ENCODE measurements at regions not wholly inside any gene's neighbourhood (a gene's known extent, or its start where the extent isn't known, plus 50 kb on each side); places are given as distances from the start of the nearest gene placed in this dataset.

- DNase-seq (ENCODE audit: low spot score) = no peak
These were observed 490.1 kb upstream of the CD180 start for GRCh38 chr5:67686746-67687145.

- DNase-seq (ENCODE audit: low spot score) = no peak
These were observed 485.1 kb upstream of the CD180 start for GRCh38 chr5:67681703-67682102.

GRCh38 chr5:67680099-67680498 lies 483.5 kb upstream of the CD180 start:
- no peak for DNase-seq (ENCODE audit: low spot score)

GRCh38 chr5:67679184-67679841 lies 482.7 kb upstream of the CD180 start:
- DNase-seq (ENCODE audit: low spot score) = no peak

GRCh38 chr5:67678594-67678993 lies 482.0 kb upstream of the CD180 start:
- no peak for DNase-seq (ENCODE audit: low spot score)

- no peak for DNase-seq (ENCODE audit: low spot score)
These were observed 480.9 kb upstream of the CD180 start for GRCh38 chr5:67677422-67677970.

- DNase-seq (ENCODE audit: low spot score) = no peak
These were observed 480.3 kb upstream of the CD180 start for GRCh38 chr5:67676863-67677262.

- DNase-seq (ENCODE audit: low spot score) = no peak
These were observed 477.6 kb upstream of the CD180 start for GRCh38 chr5:67674159-67674655.

GRCh38 chr5:67673618-67674017 lies 477.0 kb upstream of the CD180 start:
- no peak for DNase-seq (ENCODE audit: low spot score)

- no peak for DNase-seq (ENCODE audit: low spot score)
These were observed 476.6 kb upstream of the CD180 start for GRCh38 chr5:67673180-67673579.

GRCh38 chr5:67672636-67673035 lies 476.0 kb upstream of the CD180 start:
- no peak for DNase-seq (ENCODE audit: low spot score)

- no peak for DNase-seq (ENCODE audit: low spot score)
These were observed 473.3 kb upstream of the CD180 start for GRCh38 chr5:67669916-67670315.

GRCh38 chr5:67660149-67660548 lies 463.6 kb upstream of the CD180 start:
- DNase-seq (ENCODE audit: low spot score) = no peak

- DNase-seq (ENCODE audit: low spot score) = no peak
These were observed 462.7 kb upstream of the CD180 start for GRCh38 chr5:67659288-67659687.

GRCh38 chr5:67657055-67657454 lies 460.5 kb upstream of the CD180 start:
- DNase-seq (ENCODE audit: low spot score) = no peak

GRCh38 chr5:67652201-67652600 lies 455.6 kb upstream of the CD180 start:
- no peak for DNase-seq (ENCODE audit: low spot score)

- DNase-seq (ENCODE audit: low spot score) = no peak
These were observed 454.6 kb upstream of the CD180 start for GRCh38 chr5:67651180-67651579.

- no peak for DNase-seq (ENCODE audit: low spot score)
These were observed 451.6 kb upstream of the CD180 start for GRCh38 chr5:67648201-67648671.

- no peak for DNase-seq (ENCODE audit: low spot score)
These were observed 451.2 kb upstream of the CD180 start for GRCh38 chr5:67647772-67648171.

GRCh38 chr5:67644221-67644920 lies 447.8 kb upstream of the CD180 start:
- DNase-seq (ENCODE audit: low spot score) = no peak

GRCh38 chr5:67643536-67643935 lies 446.9 kb upstream of the CD180 start:
- DNase-seq (ENCODE audit: low spot score) = no peak

- DNase-seq (ENCODE audit: low spot score) = no peak
These were observed 443.4 kb upstream of the CD180 start for GRCh38 chr5:67639976-67640375.

GRCh38 chr5:67639313-67639712 lies 442.7 kb upstream of the CD180 start:
- DNase-seq (ENCODE audit: low spot score) = no peak

Measured in ecto neural progenitor cell (in vitro differentiated cells).